MCF 10A (cell line): ENCODE measurements at regions not wholly inside any gene's neighbourhood (a gene's known extent, or its start where the extent isn't known, plus 50 kb on each side); places are given as distances from the start of the nearest gene placed in this dataset.

Experiments used
- BruUV-seq: library from RNA; stranded (reverse); fragments of 400-500 nt; replicated peaks from 2 replicates; lab custom pipeline; 2021; lab: Mats Ljungman, UMichigan
- CTCF ChIA-PET: fragments of 300-600 bp; sonication (Branson Sonifier 250); formaldehyde crosslinking; extraction: SDS; loops from one replicate; lab custom pipeline; 2021; ENCODE audit warnings: antibody characterized with exemption, inconsistent platforms; lab: Yijun Ruan, JAX
- POLR2A ChIA-PET: fragments of 300-600, 350-650 bp; sonication (Branson Sonifier 250); formaldehyde crosslinking; extraction: SDS; loops from one replicate; lab custom pipeline; 2020; ENCODE audit warnings: antibody characterized with exemption, inconsistent platforms; lab: Yijun Ruan, JAX
- DNase-seq: peaks from one replicate; pipeline ENCODE4 v3.0.0-alpha.2; 2018; ENCODE audit not compliant: unreplicated experiment
- H3K27ac Mint-ChIP-seq: one replicate; pipeline ENCODE4 v1.8.0; 2022; ENCODE audit warnings: mild to moderate bottlenecking, low read depth, mixed read lengths; ENCODE audit not compliant: unreplicated experiment
- H3K27me3 Mint-ChIP-seq: one replicate; pipeline ENCODE4 v1.8.0; 2022; ENCODE audit warnings: mixed read lengths; ENCODE audit not compliant: insufficient read depth, unreplicated experiment
- H3K36me3 Mint-ChIP-seq: one replicate; pipeline ENCODE4 v1.8.0; 2022; ENCODE audit warnings: mild to moderate bottlenecking, moderate library complexity, mixed read lengths; ENCODE audit not compliant: insufficient read depth, unreplicated experiment
- H3K4me1 Mint-ChIP-seq: one replicate; pipeline ENCODE4 v1.8.0; 2022; ENCODE audit warnings: mixed read lengths; ENCODE audit not compliant: insufficient read depth, unreplicated experiment
- H3K4me3 Mint-ChIP-seq: one replicate; pipeline ENCODE4 v1.8.0; 2022; ENCODE audit warnings: mild to moderate bottlenecking, moderate library complexity, mixed read lengths; ENCODE audit not compliant: unreplicated experiment
- H3K9me3 Mint-ChIP-seq: one replicate; pipeline ENCODE4 v1.8.0; 2022; ENCODE audit warnings: mixed read lengths; ENCODE audit not compliant: unreplicated experiment
- CTCF ChIP-seq: fragments of 200-600 bp; IDR thresholded peaks from one replicate; pipeline ENCODE4 v1.8.0; 2022; ENCODE audit warnings: antibody characterized with exemption, mild to moderate bottlenecking; ENCODE audit not compliant: unreplicated experiment
- intact Hi-C: fragments of 100-400 bp; cut with micrococcal nuclease; formaldehyde crosslinking; loops from 2 replicates; pipeline ENCODE4 v1.14.1; 2022

- CTCF ChIA-PET = no interaction called here
These were observed 181.3 kb downstream of the TMX3 start for GRCh38 chr18:68533641-68534040.

DNA sequence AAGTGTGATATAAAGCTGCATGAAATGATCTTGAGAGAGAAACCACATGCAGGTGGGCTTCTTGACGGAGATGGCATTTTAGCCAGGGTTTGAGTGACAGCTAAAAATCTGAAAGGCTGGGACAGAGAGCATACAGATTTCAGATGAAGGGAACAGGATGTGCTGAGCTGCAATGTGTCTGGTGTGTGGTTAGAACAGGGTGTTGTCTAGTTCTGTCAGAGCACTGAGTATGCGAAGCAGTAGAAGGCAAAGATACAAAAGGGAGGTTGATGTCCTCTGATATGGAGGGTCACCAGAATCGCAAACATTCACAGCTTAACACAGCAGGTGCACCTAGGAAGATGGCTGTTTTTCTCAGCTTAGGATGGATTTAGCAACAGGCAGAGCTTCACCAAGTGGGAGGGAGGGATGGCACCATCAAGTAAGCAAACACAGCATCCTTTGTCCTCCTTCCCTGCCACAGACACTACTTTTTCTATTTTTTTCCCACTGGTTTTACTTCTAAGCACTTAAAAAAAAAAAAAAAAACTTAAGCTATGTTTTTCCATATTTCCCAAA is 182.5 kb downstream of the TMX3 start:
- ChIA-PET CTCF (interaction anchor here (0.5 to 0.6 kb wide), 2 partner anchors 61 to 220 kb away, joined by 3 to 5 read pairs; no protein-coding TSS in a partner anchor), POLR2A (no interaction called here)
- Mint-ChIP-seq H3K27ac (no peak overlapping the region), H3K9me3 (no peaks in the 10 kb centered on the region), H3K4me3 (no peak overlapping the region), H3K36me3 (no peaks in the 10 kb centered on the region), H3K27me3 (no peaks in the 10 kb centered on the region), H3K4me1 (peaks cover 7% of the 10 kb centered on the region)
- DNase-seq = no peak
- intact Hi-C loops = no loop called here
- TF ChIP-seq CTCF = no peak
- no TSS peak for BruUV-seq

More at GRCh38 chr18:68533641-68534040, 181.3 kb downstream of the TMX3 start:
- TF ChIP-seq CTCF = no peak
- H3K4me3 Mint-ChIP-seq = no peak overlapping the region
- no TSS peak for BruUV-seq
- DNase-seq = no peak
- intact Hi-C loops = no loop called here
- no peaks in the 10 kb centered on the region for H3K36me3 Mint-ChIP-seq
- no peak overlapping the region for H3K27ac Mint-ChIP-seq
- peaks cover 7% of the 10 kb centered on the region for H3K4me1 Mint-ChIP-seq
- POLR2A ChIA-PET = interaction anchor here (1.2 kb wide), 1 partner anchor 38 kb away, joined by 3 read pairs; no protein-coding TSS in a partner anchor
- no peaks in the 10 kb centered on the region for H3K27me3 Mint-ChIP-seq
- H3K9me3 Mint-ChIP-seq = no peaks in the 10 kb centered on the region

- intact Hi-C loops = no loop called here
- Mint-ChIP-seq H3K27me3 (no peaks in the 10 kb centered on the region), H3K9me3 (no peaks in the 10 kb centered on the region), H3K27ac (no peak overlapping the region), H3K4me1 (no peaks in the 10 kb centered on the region), H3K36me3 (no peaks in the 10 kb centered on the region), H3K4me3 (no peak overlapping the region)
- no TSS peak for BruUV-seq
- ChIA-PET POLR2A (no interaction called here), CTCF (no interaction called here)
- DNase-seq = no peak
- no peak for TF ChIP-seq CTCF
These were observed 189.8 kb downstream of the TMX3 start for GRCh38 chr18:68525091-68525490.

- Mint-ChIP-seq H3K36me3 (no peaks in the 10 kb centered on the region), H3K27ac (no peak overlapping the region), H3K27me3 (no peaks in the 10 kb centered on the region), H3K4me1 (no peaks in the 10 kb centered on the region), H3K4me3 (no peak overlapping the region), H3K9me3 (no peaks in the 10 kb centered on the region)
- ChIA-PET POLR2A (interaction anchor here (0.6 kb wide), 1 partner anchor 791 kb away, joined by 3 read pairs; no protein-coding TSS in a partner anchor), CTCF (interaction anchor here (1.2 kb wide), 1 partner anchor 32 kb away, joined by 3 read pairs; no protein-coding TSS in a partner anchor)
- no peak for TF ChIP-seq CTCF
- no TSS peak for BruUV-seq
- intact Hi-C loops = no loop called here
- peak; percentile 27 for DNase-seq
These were observed 194.4 kb downstream of the TMX3 start for GRCh38 chr18:68520406-68521075.
